ENCODE measurements at regions not wholly inside any gene's neighbourhood (a gene's known extent, or its start where the extent isn't known, plus 50 kb on each side); places are given as distances from the start of the nearest gene placed in this dataset.

GRCh38 chr6:66516377-66516776 lies 809.4 kb upstream of the EYS start:
- TF ChIP-seq POLR2A (IDR thresholded peaks at IDR 0.05) (no peak), POLR2AphosphoS5 (IDR thresholded peaks at IDR 0.05) (no peak), CTCF (IDR thresholded peaks at IDR 0.05) (no peak)

Data from prostate gland (tissue), 2 donors.